ENCODE measurements at regions not wholly inside any gene's neighbourhood (a gene's known extent, or its start where the extent isn't known, plus 50 kb on each side); places are given as distances from the start of the nearest gene placed in this dataset.

GRCh38 chr3:168362156-168362555, 266.4 kb upstream of the GOLIM4 start:
- no peak for DNase-seq

- no peak for DNase-seq
Observed at GRCh38 chr3:168360993-168361392, 265.3 kb upstream of the GOLIM4 start.

DNA sequence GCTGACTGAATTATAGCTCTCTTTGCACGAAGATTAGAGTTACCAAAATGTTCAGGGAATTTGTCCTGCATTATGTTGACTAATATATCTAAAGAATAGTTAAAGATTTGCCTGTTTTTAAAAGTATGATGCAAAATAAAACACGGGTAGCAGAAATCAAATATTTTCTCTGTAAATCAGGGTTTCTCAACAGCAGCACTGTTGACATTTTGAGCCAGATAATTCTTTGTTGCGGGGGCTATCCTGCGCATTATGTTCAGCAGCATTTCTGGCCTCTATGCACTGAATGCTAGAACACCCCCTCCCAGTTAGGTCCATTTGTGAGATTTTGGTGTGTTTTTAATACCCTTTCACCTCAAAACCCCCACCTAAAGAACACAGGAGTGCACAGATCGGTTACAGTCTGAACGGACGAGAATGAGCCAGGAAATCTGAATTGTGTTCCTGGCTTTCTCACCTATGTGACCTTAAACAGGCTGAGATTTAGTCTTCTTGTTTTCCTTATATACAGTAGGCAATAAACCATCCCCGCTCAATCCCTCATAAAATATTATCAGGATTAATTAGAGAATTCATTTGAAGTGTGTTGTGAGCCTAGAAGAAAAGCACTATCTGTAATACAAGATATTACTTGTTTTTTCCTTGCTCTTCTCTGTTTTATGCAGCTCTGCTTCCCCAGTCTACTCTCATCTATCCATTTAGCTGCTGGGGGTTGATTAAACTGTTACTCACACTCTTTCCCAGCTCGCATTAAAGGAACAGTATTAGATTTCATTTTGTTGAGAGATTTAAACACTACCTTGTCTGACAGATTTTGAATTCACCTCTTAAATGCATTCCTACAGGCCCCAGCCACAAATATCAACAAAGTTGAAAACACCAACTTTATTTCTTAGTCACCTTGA, 247.5 kb upstream of the GOLIM4 start:
- no peak for DNase-seq

- no peak for DNase-seq
Observed at GRCh38 chr3:168341956-168342936, 246.5 kb upstream of the GOLIM4 start.

- no peak for DNase-seq
Observed at GRCh38 chr3:168341192-168341815, 245.6 kb upstream of the GOLIM4 start.

DNA sequence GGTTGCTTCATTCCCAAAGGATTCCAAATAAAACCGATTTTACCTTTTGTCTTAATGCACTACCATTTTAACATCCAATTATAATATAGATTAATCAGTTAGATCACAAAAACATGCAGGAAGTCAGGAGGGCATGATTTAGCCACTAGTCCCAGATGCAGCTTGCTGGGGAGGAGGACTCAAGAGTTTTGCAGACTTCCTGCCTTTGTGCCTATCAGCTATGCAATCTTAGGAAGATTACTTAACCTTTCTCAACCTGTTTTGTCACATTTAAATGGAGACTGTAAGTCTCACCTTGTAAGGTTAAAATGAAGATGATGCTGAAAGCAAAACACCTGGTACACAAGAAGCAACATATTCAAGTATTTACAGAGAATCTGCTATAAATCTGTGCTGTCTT, 242.4 kb upstream of the GOLIM4 start:
- no peak for DNase-seq

DNA sequence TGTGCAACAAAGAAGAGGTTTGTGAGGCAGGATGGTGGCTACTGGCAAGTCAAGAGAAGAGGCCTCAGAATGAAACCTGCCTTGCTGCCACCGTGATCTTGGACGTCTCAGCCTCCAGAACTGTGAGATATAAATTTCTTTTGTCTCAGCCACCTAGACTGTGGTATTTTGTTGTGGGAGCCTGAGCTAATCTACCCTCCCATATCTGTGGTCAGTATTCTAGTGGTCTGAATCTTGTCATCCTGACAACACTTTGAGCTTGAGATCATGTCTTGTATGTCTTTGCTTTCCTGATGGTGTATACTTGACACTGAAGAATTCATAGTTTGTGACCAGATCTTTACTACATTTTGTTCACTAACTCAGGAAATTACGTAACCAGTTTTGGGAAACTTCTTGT, 240.6 kb upstream of the GOLIM4 start:
- no peak for DNase-seq

DNA sequence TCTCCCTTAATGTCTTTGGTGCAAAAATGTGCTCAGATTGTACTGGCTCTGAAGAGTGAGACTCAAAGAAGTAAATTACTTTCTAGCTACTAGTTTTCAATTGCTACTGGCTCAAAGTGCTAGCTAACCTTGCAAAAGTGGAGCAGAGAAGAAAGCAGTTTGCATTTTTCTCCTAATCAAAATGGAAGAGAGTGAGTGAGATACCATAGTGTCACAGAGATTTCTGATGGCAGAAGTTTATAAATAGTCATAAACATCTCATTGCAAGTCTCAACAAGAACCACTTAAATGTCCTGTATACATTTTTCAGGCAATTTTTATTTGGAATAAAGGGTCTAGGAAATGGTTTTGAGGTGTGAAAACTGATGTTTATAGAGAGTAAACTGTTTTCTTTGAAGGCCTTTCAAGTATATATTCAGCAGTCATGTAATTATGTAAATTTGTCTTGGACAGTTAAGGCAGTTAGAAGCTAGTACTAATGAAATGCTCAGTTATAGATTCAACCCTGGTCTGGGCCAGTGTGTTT, 237.7 kb upstream of the GOLIM4 start:
- DNase-seq = no peak

GRCh38 chr3:168331756-168332155, 236.0 kb upstream of the GOLIM4 start:
- no peak for DNase-seq

GRCh38 chr3:168330983-168331382, 235.3 kb upstream of the GOLIM4 start:
- no peak for DNase-seq

DNA sequence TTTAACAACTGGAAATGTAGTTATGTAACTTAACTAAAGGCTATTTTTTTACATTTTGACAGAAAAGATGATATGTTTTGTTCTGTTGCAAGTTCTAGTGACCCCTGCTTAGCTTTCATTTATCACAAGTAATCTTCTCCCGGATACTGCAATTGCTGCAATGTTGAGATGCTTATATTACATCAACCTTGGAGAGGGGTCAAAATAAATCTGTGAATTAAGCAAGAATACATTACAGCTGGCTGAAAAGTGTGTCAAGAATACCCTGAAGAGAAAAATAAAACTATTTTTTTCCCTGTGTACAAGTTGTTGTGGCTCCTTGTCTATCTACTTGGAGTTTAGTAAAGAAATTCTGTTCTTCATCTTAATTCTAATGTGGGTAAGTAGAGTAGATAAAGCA, 232.1 kb upstream of the GOLIM4 start:
- DNase-seq = no peak

DNA sequence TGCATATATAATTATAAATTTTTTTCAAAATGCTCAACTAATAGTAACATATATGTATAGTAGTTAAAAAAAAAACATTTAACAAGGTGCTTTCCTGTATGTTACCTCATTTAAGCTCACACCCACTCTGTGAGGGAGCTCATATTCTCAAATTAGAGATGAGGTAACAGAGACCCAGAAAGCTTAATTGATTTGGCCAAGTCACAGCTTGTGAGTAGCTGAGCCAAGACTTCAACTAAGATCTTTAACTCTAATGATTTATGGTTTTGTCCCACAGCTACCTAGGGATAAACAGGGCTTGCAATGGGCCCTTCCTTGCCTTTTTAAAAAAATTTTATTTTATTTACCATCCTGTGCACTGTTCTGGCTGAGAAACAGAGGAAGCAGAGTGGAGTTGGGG, 230.0 kb upstream of the GOLIM4 start:
- no peak for DNase-seq

DNA sequence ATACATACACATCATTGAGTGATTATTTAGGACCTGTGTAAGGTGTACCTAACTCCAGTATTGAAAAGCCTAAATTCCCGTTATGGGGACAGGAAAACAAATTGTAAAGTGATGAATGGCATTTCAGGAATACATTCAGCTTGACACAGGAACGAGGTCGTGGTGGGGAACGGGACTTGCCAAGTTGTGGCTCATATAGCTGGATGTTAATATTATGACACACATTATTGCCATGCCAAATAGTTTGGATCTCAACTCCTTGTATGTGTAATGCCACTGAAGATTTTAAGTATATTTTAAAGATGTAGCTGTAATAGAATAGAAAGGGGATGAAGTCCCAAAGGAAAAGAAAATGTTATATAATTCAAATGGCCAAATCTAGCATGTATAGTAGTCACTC, 227.2 kb upstream of the GOLIM4 start:
- DNase-seq = no peak

DNA sequence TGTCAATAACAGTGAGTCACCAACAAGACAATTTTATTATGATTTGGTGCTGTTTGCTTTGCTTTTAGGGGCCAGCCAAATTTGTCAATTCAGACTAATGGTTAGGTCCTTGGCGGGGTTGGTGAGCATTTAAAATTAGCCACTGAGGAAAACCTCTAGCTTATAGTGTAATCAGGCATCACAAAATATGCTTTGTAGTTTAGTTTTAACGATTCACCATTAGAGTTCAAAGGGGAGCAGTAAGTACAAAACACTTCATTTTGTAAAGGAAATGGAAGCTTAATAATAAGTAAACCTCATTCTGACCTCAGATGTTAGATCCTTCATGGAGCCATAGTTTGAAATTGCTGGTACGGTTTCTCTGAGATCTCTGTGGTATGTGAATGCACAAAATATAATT, 218.4 kb upstream of the GOLIM4 start:
- DNase-seq = no peak

DNA sequence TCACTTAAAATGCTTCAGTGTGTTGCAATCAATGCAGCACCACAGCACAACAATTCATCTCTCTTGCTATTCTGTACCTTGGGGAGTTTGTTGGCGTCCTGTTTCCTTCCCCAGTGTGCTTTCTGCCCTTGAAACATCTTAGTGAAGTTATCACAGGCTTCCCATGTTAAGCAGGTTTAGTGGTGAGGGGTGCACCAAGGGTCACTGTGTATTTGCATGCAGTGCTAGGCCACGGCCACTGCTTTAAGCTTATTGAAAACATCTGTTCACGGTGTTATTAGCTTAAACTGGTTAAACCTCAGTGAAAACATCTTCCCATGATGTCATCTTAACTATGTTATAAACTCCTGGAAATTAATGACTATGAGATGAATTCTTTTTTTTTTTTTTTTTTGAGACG, 217.3 kb upstream of the GOLIM4 start:
- no peak for DNase-seq

DNA sequence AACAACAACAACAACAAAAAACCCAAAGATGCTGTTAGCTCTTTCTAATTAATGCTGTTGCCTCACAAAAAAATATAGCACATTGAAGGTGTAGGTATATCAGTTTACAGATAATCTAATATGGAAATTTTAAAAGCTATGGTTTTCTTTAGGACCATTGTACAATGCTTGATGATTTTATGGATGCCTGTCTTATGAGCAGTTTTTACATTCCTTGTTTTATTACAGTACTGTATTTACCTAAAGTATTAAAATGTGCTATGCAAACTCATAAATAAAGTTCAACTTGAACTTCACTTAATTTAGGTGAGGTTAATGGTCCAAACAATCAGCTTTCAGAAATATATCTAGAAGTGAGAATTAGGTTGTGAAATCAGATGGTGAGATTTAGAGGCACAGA, 212.2 kb upstream of the GOLIM4 start:
- no peak for DNase-seq

GRCh38 chr3:168295027-168295426, 199.3 kb upstream of the GOLIM4 start:
- DNase-seq = no peak

DNA sequence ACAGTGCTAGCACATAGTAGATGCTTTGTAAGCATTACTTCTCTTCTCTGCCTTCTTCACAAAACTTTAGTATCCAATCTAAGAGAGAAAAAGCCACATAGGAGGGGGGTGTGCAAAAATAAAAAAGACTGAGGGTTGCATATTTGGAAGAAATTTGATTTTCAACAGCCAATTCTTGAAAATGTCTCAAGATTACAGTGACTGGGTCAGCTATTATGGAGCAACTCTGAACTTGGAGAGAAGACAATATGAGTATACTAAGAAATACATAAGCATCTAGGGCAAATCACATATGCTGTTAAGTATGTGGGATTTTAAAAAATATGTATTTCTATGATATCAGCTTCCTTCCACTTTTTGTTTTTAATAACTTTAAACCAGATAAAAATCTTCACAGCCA, 196.6 kb upstream of the GOLIM4 start:
- no peak for DNase-seq

GRCh38 chr3:168289471-168290008, 193.8 kb upstream of the GOLIM4 start:
- DNase-seq = no peak

- DNase-seq = no peak
Observed at GRCh38 chr3:168288511-168289401, 193.0 kb upstream of the GOLIM4 start.

DNA sequence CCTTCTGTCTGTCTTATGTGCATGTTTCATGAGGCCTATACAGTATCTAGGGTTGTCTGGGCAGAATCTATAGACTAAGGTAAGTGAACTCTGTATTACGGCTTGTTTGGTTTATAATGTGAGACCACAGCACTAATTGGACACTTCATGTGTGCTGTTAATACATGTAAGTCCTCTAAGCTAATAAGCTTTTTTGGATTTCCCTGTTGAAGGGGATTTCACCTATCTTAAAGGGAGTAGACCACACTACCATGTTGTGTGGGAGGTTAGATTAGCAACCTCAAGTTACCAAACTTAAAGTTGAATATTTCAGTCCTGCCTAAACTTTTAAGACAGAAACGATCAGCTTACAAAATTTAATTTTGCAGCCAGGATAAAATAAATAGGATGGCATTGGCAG, 189.8 kb upstream of the GOLIM4 start:
- DNase-seq = no peak

DNA sequence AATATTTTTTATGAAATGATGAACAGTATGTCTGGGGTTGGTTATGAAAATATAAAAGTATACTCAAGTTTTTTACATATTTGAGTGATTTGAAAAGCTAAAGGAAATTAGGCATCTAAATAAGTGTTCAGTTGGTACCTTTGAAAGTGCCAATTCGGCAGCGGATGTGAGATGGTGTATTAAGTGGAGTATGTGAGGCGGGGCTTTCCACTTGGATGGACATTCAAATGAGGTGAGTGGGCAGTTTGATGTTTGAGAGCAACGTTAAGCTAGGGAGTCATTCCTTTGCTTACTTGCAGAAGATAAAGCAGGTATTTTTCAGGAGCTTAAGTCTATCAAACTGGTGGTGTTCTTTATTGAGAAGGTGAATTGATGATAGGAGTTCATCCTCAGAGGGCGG, 189.0 kb upstream of the GOLIM4 start:
- no peak for DNase-seq
